ENCODE measurements at regions not wholly inside any gene's neighbourhood (a gene's known extent, or its start where the extent isn't known, plus 50 kb on each side); places are given as distances from the start of the nearest gene placed in this dataset.

DNA sequence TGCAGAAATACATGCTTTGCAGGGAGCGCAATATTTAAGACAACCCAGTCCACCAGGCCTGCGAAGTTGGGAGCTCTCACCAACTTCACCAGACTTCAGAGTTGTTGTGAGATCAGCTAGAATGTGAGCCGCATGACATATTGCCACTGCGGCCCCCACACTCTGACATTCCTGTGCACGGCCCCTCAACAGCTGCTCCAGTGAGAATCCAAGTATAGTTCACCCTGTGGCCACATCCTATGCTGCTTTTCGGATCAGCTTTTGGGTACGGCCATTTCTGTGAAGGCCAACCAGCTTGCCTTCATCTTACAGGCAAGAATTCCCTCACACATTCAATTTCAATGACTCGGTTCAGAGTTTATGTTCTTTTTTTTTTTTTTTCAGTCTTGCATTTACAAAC lies 177.8 kb downstream of the SOX11 start:
- no peaks in the 10 kb centered on the region for H3K4me1 Mint-ChIP-seq (ENCODE audit: low read depth)
- no peaks in the 10 kb centered on the region for H3K9me3 Mint-ChIP-seq (ENCODE audit: low read depth)

DNA sequence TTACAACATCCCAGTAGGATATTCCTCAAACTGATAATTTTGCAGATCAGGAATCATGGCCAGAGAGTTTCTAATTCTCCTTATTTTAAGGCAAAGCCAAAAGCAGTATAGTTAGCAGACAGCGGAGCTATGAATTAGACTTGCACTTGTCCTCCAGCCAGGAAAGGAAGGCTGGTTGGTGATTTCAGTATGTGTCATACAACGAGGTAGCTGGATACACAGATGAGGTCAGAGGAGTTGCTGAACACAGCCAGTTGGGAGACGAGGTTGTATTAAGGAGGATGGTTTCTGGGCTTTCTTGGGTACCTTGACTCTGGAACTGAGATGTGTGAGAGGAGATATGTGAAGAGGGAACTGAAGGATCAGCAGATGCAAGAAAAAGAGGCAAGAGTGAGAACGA lies 185.2 kb downstream of the SOX11 start:
- Mint-ChIP-seq H3K9me3 (ENCODE audit: low read depth) (no peaks in the 10 kb centered on the region), H3K4me3 (no peak overlapping the region), H3K27me3 (no peaks in the 10 kb centered on the region), H3K27ac (no peak overlapping the region), H3K36me3 (no peaks in the 10 kb centered on the region), H3K4me1 (ENCODE audit: low read depth) (no peaks in the 10 kb centered on the region)

More for the DNA sequence above, 177.8 kb downstream of the SOX11 start:
- Mint-ChIP-seq H3K4me3 (no peak overlapping the region), H3K36me3 (no peaks in the 10 kb centered on the region), H3K27ac (no peak overlapping the region), H3K27me3 (no peaks in the 10 kb centered on the region)

DNA sequence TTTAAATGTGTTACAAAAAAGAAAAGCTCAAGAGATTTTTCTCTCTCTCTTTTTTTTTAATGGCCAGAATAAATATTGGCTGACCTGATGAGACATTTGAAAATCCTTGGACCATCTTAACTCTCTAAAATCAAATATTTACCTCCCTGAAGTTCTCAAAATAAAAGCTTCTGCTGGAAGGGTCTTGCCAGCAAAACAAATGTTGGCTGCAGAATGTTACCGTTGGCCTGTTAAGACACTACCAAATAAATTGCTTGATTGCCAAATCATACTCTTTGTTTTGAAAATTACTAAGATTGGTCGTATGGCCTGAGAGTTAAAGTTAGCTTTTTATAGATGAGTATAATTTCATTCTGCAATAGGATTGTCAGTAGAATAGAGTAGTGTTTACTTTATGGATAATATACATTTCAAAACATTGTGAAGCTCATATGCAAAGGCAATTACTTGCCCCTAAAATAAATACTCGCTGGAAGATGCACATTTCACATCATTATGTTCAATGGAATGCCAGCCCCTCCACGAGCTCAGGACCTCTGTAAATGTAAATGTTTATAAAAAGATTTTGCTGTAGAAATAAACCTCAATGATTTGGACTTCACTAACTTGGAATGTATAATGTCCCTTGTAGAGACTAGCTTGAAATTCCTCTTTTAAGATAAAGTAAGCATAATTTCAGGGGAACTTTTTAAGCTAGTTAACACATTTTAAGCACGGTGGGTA lies 193.4 kb downstream of the SOX11 start:
- H3K9me3 Mint-ChIP-seq (ENCODE audit: low read depth), result no peaks in the 10 kb centered on the region
- H3K27ac Mint-ChIP-seq, result no peak overlapping the region
- no peaks in the 10 kb centered on the region for H3K4me1 Mint-ChIP-seq (ENCODE audit: low read depth)
- H3K4me3 Mint-ChIP-seq, result no peak overlapping the region
- H3K27me3 Mint-ChIP-seq, result no peaks in the 10 kb centered on the region
- no peaks in the 10 kb centered on the region for H3K36me3 Mint-ChIP-seq

DNA sequence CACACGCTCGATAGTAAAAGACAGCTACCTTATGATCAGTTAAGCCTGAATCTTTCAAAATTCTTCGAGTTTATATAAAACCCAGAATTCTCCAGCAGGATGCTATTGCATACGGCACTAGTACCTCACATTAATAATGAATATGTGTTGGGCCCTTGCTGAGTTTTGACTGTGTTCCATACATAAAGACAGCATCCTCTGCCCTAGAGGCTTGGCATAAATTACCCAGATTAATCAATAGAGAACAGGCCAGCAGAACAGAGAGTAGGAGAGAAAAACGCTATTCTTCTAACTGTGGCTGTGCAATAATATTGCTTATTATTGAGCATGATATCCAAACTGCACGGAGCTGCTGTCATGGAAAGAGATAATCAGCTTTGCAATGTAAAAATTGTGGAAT lies 194.3 kb downstream of the SOX11 start:
- Mint-ChIP-seq H3K4me1 (ENCODE audit: low read depth) (no peaks in the 10 kb centered on the region), H3K9me3 (ENCODE audit: low read depth) (no peaks in the 10 kb centered on the region), H3K27me3 (no peaks in the 10 kb centered on the region), H3K27ac (no peak overlapping the region), H3K4me3 (no peak overlapping the region), H3K36me3 (no peaks in the 10 kb centered on the region)

DNA sequence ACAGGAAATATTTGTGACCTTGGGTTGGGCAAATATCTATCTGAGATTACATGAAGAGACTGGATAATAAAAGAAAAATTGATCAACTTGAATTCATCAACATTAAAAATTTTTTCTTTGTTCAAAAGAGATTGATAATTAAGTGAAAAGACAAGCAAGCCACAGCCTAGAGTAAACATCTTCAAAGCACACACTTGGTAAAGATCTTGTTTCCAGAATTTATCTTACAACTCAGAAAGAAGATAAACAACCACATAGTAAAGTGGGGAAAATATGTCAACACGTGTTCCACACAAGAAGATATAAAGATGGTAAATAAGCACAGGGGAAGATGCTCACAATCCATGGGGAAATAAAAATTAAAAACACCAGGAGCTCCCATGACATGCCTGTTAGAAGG lies 195.9 kb downstream of the SOX11 start:
- Mint-ChIP-seq H3K4me3 (no peak overlapping the region), H3K36me3 (no peaks in the 10 kb centered on the region), H3K27me3 (no peaks in the 10 kb centered on the region), H3K27ac (no peak overlapping the region), H3K9me3 (ENCODE audit: low read depth) (no peaks in the 10 kb centered on the region), H3K4me1 (ENCODE audit: low read depth) (no peaks in the 10 kb centered on the region)

DNA sequence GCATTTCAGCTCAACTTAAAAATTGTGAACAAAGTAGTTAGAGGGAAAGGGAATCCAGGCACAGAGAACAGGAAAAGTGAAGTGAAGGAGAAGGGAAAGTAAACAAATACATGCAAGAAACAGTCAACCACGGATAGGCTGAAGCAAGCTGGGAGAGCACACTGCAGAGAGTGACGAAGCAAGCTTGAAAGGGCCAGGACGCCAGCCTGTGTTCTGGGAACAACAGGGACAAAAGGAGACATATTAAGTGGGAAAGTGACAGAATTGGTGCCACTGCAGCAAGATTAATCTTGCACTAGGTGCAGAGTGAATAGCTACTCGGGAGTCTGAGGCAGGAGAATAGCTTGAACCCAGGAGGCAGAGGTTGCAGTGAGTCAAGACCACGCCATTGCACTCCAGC lies 197.3 kb downstream of the SOX11 start:
- no peaks in the 10 kb centered on the region for H3K9me3 Mint-ChIP-seq (ENCODE audit: low read depth)
- H3K27me3 Mint-ChIP-seq, result no peaks in the 10 kb centered on the region
- H3K4me3 Mint-ChIP-seq, result no peak overlapping the region
- H3K4me1 Mint-ChIP-seq (ENCODE audit: low read depth), result no peaks in the 10 kb centered on the region
- H3K36me3 Mint-ChIP-seq, result no peaks in the 10 kb centered on the region
- H3K27ac Mint-ChIP-seq, result no peak overlapping the region

DNA sequence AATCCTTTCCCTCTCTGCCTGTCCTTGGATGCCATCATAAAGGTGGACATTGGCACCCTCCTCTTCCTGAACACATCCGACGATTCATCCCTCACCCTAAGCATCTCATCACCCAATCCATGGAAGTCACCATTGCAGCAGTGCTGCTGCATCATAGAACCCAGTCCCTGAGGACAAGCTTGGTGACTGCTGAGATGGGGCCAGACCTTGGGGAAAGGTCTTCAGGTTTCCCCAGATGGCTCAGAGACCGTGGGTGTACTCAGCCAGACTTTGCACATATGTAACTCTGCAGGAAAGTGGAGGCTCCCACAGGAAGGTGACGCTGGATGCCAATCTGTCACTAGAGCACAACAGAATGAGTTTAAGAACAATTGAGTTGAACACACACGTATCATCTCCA lies 202.2 kb downstream of the SOX11 start:
- Mint-ChIP-seq H3K4me1 (ENCODE audit: low read depth) (no peaks in the 10 kb centered on the region), H3K27ac (no peak overlapping the region), H3K36me3 (no peaks in the 10 kb centered on the region), H3K27me3 (no peaks in the 10 kb centered on the region), H3K4me3 (no peak overlapping the region), H3K9me3 (ENCODE audit: low read depth) (no peaks in the 10 kb centered on the region)

DNA sequence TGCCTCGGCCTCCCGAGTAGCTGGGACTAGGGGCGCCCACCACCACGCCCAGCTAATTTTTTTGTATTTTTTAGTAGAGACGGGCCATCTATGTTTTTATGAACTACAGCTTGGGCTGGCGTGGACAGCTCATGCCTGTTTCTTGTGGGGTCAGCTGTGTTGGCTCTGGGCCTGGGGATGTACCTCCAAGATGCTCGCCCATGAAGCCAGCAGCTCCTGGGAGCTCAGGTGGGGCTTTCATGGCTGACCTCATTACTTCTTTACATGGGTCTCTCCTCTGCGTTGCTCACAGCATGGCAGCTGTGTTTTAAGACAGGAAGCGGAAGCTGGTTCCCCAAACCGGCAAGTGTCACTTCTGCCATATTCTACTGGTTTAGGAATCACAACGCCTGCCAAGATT lies 203.1 kb downstream of the SOX11 start:
- no peaks in the 10 kb centered on the region for H3K36me3 Mint-ChIP-seq
- no peaks in the 10 kb centered on the region for H3K9me3 Mint-ChIP-seq (ENCODE audit: low read depth)
- H3K4me1 Mint-ChIP-seq (ENCODE audit: low read depth), result no peaks in the 10 kb centered on the region
- no peak overlapping the region for H3K4me3 Mint-ChIP-seq
- no peaks in the 10 kb centered on the region for H3K27me3 Mint-ChIP-seq
- H3K27ac Mint-ChIP-seq, result no peak overlapping the region

DNA sequence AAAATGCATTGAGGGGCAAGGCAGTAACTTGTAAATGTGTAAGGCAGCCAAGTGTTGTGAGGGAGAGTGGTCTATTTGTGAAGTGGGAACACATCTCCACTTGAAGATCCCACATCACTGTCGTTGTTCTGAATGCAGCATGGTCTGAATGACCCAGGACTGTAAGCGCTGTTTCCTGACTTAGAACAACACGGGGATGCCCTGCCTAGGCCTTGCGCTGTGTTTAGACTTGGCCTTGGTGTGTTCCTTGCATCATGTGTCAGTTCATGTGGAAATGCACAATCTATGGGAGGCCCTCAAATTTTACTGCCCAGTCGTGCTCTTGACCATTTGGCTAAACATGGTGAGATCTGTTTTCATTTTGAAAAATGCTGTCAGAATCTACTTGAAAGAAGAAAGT lies 205.1 kb downstream of the SOX11 start:
- no peak overlapping the region for H3K4me3 Mint-ChIP-seq
- no peaks in the 10 kb centered on the region for H3K9me3 Mint-ChIP-seq (ENCODE audit: low read depth)
- H3K27ac Mint-ChIP-seq, result no peak overlapping the region
- no peaks in the 10 kb centered on the region for H3K4me1 Mint-ChIP-seq (ENCODE audit: low read depth)
- no peaks in the 10 kb centered on the region for H3K36me3 Mint-ChIP-seq
- H3K27me3 Mint-ChIP-seq, result no peaks in the 10 kb centered on the region

DNA sequence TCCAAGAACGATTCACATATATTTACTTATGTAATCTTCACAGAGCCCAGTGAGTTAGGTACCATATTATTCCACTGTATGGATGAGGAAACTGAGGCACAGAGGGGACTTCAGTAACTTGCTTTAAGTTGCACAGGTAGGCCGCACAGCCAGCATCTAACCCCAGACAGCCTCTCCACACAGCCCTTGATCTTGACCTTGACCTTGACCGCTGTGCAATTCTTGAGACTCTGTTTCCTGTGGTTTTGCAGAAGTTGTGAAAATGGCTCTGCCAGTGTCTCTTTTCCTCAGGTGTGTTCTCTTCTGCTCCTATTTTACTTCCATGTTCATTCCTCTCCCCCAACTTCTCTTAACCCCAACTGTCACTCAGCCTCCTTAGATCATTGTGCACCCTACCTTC lies 206.5 kb downstream of the SOX11 start:
- Mint-ChIP-seq H3K4me1 (ENCODE audit: low read depth) (no peaks in the 10 kb centered on the region), H3K36me3 (no peaks in the 10 kb centered on the region), H3K9me3 (ENCODE audit: low read depth) (no peaks in the 10 kb centered on the region), H3K4me3 (no peak overlapping the region), H3K27ac (no peak overlapping the region), H3K27me3 (no peaks in the 10 kb centered on the region)

DNA sequence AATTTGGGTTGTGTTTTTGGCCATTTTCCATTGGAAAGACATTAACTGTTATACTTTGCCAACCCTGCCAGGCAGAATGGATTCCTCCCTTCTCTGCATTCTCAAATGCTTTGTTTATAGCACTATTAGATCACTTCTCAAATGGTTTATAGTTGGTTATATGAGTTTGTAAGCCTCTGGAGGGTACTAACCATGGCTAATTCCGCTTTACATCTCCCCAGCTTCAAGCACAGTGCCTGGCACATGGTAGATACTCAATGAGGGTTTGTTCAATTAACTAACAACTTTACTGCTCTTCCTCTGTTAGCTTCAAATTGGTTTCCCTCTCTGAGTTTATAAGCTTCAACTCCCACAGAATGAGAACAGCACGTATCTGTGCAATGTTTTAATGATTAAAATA lies 213.5 kb downstream of the SOX11 start:
- Mint-ChIP-seq H3K4me1 (ENCODE audit: low read depth) (no peaks in the 10 kb centered on the region), H3K4me3 (no peak overlapping the region), H3K27ac (no peak overlapping the region), H3K27me3 (no peaks in the 10 kb centered on the region), H3K9me3 (ENCODE audit: low read depth) (no peaks in the 10 kb centered on the region), H3K36me3 (no peaks in the 10 kb centered on the region)

DNA sequence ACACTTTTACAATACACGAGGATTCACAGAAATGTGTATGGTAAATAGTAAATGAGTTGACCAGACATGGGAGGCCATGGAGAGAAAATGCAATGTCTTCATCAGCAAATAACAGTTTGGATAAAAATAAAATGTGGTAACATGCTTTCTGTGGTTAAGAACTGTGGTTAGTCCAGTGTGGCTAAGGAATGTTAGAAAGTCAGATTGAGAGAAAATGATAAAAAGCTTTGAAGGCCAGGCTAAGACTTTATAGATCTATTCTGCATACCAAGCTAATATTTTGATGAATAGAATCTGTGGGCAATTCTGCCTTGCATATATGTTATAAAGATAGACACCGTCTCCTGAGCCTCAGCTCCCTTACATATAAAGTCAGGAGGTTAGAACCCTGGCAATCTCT lies 215.9 kb downstream of the SOX11 start:
- Mint-ChIP-seq H3K4me1 (ENCODE audit: low read depth) (no peaks in the 10 kb centered on the region), H3K4me3 (no peak overlapping the region)

DNA sequence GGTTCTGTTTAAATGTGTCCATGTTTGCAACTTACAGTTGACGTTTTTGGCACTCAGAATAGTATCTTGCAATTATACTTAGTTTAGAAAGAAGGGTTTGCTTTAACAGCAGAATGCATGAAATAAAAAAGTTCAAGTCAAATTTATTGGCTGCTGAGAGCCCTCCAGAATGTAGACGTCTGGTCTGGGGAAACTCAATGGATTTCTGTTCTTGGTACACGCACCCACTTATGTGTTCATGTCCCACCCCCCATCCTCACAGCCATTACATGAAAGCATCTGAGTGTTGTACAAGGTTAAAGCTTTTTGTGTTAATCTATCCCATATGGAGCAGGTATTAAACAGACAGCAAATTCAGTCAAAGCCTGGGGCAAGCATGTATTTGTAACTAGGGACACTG lies 219.5 kb downstream of the SOX11 start:
- H3K9me3 Mint-ChIP-seq (ENCODE audit: low read depth), result no peaks in the 10 kb centered on the region
- no peak overlapping the region for H3K27ac Mint-ChIP-seq
- no peaks in the 10 kb centered on the region for H3K27me3 Mint-ChIP-seq
- H3K4me3 Mint-ChIP-seq, result no peak overlapping the region
- H3K4me1 Mint-ChIP-seq (ENCODE audit: low read depth), result no peaks in the 10 kb centered on the region
- H3K36me3 Mint-ChIP-seq, result no peaks in the 10 kb centered on the region

More for the DNA sequence above, 215.9 kb downstream of the SOX11 start:
- Mint-ChIP-seq H3K27me3 (no peaks in the 10 kb centered on the region), H3K36me3 (no peaks in the 10 kb centered on the region), H3K27ac (no peak overlapping the region), H3K9me3 (ENCODE audit: low read depth) (no peaks in the 10 kb centered on the region)

DNA sequence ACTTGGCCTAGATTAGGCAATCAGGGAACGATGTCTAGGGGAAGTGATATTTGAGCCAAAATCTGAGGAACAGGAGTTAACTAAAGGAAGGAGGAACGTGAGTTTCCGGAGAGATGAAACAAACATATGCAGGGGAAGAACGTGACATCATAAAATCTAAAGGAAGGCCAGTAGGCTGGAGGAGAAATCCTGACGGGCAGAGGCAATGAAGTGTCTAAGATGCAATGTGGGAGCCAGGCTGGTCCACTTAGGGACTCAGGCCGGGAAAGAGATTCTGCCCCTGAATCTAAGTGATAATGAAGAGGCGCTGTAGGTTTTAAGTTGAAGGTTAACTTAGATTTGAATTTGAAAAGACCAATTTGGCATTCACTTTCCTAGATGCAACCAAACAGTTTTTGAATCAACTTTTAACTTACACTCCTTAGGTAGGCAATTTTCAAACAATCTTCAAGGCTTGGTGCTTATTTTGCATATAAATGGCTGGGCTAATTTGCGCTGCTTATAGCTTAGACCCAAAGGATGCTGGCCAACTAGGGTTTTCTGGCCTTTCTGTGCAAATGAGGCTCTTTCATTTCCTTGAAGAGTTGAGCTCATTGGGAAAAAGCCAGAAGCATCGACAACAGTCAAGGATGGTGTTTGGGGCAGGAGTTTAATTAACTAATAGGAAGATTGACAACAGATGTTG lies 221.7 kb downstream of the SOX11 start:
- no peaks in the 10 kb centered on the region for H3K4me1 Mint-ChIP-seq (ENCODE audit: low read depth)
- no peak overlapping the region for H3K4me3 Mint-ChIP-seq
- H3K27ac Mint-ChIP-seq, result no peak overlapping the region
- peaks cover under 1% of the 10 kb centered on the region for H3K9me3 Mint-ChIP-seq (ENCODE audit: low read depth)
- no peaks in the 10 kb centered on the region for H3K27me3 Mint-ChIP-seq
- H3K36me3 Mint-ChIP-seq, result no peaks in the 10 kb centered on the region

DNA sequence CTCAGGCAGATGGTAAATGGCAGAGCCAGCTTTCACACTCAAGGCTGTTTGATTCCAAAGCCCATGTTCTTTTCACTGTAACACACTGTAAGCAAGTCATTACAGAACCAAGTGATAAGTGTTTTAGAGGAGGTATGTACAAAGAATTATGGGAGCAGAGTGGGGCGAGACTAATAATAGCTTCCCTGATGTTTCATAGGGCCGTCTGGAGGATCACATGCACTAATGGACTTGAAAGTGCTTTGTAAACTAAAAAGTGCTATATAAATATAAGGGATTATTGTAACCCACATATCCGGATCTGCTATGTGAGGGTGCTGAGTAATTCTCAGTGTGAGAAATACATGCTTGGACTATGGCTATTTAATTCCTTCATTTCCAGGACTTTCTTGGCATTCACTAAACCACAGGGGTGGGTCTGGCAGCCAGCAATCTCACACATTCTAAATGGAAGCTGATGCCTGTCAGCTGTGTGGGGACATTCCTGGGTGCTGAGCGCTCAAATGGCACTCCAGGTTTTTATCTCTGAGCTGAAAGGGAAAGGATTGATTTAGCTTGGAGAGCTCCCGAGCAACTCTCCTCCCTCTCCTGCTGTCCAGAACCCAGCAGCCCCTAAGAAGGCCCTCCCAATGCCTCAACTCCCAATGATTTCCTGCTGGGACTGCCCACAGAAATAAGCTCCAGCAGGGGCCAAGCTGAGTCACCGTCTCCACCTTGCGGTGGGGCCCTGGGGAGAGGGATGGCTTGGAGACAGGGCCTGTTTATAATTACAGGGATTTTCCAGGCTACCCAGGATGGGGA lies 222.8 kb downstream of the SOX11 start:
- Mint-ChIP-seq H3K27me3 (no peaks in the 10 kb centered on the region), H3K9me3 (ENCODE audit: low read depth) (peaks cover 11% of the 10 kb centered on the region)

More for the DNA sequence above, 222.8 kb downstream of the SOX11 start:
- Mint-ChIP-seq H3K27ac (no peak overlapping the region), H3K4me3 (no peak overlapping the region), H3K36me3 (no peaks in the 10 kb centered on the region), H3K4me1 (ENCODE audit: low read depth) (no peaks in the 10 kb centered on the region)

Data from activated naive CD8-positive, alpha-beta T cell (primary cell).